Lung (tissue), 11 donors: ENCODE measurements at regions not wholly inside any gene's neighbourhood (a gene's known extent, or its start where the extent isn't known, plus 50 kb on each side); places are given as distances from the start of the nearest gene placed in this dataset.

ENCODE experiments used
- ATAC-seq: fragments of 200-7000 bp; cut with Tn5 transposase; one replicate; pipeline ENCODE4 v1.9.1; 2020; ENCODE audit warnings: moderate number of reproducible peaks; ENCODE audit not compliant: insufficient read depth, low FRiP score
- DNase-seq, 3 donors: peaks; one replicate each; pipeline ENCODE4 v3.0.0-alpha.2; 2013 to 2017
- H3K27ac ChIP-seq, 2 donors: one replicate each; pipeline ENCODE4 v1.5.1; 2013; ENCODE audit warnings: mild to moderate bottlenecking in 2 of 2, moderate library complexity in 2 of 2, control low read depth in 1 of 2, inconsistent platforms in 1 of 2, low read depth in 1 of 2, low read length in 1 of 2
- H3K27me3 ChIP-seq, 3 donors: one replicate each; pipeline ENCODE4 v1.5.1; 2013; ENCODE audit warnings: low read length in 2 of 3; ENCODE audit not compliant: control insufficient read depth in 3 of 3, insufficient read depth in 3 of 3
- H3K36me3 ChIP-seq, 4 donors: one replicate each; pipeline ENCODE4 v1.5.1; 2013; ENCODE audit warnings: low read length in 4 of 4, mild to moderate bottlenecking in 1 of 4, moderate library complexity in 1 of 4; ENCODE audit not compliant: control insufficient read depth in 4 of 4, insufficient read depth in 4 of 4
- H3K4me1 ChIP-seq, 5 donors: one replicate each; pipeline ENCODE4 v1.5.1; 2013; ENCODE audit warnings: low read length in 5 of 5, mild to moderate bottlenecking in 2 of 5, moderate library complexity in 1 of 5; ENCODE audit not compliant: control insufficient read depth in 5 of 5, insufficient read depth in 5 of 5
- H3K4me3 ChIP-seq: one replicate; pipeline ENCODE4 v1.5.1; 2013; ENCODE audit warnings: mild to moderate bottlenecking, control low read depth, moderate library complexity
- H3K9ac ChIP-seq, 2 donors: one replicate each; pipeline ENCODE4 v1.5.1; 2013; ENCODE audit warnings: low read length in 2 of 2, control low read depth in 1 of 2; ENCODE audit not compliant: insufficient read depth in 1 of 2
- H3K9me3 ChIP-seq, 4 donors: one replicate each; pipeline ENCODE4 v1.5.1; 2013; ENCODE audit warnings: low read length in 3 of 4, mild to moderate bottlenecking in 1 of 4, moderate library complexity in 1 of 4; ENCODE audit not compliant: control insufficient read depth in 4 of 4, insufficient read depth in 3 of 4
- WGBS, 2 donors: extraction: QIAGEN DNeasy Blood & Tissue Kit; methylation state at CpG; one replicate each; pipeline ENCODE4 v1.1.7; 2013; 5-methylcytosine and 5-hydroxymethylcytosine counted together
- TF ChIP-seq, protein P1 (sequence below): IDR thresholded peaks from 2 replicates; pipeline ENCODE4 v1.5.1; 2012; ENCODE audit warnings: mild to moderate bottlenecking; ENCODE audit errors: control extremely low read depth, extremely low read depth
- donor health status: control.
- donor health status: control.
- donor health status: Bipolar disorder and iron deficiency.
- donor health status: healthy.
- donor health status: DM: yes; HTN: yes; CAD: no.

DNA sequence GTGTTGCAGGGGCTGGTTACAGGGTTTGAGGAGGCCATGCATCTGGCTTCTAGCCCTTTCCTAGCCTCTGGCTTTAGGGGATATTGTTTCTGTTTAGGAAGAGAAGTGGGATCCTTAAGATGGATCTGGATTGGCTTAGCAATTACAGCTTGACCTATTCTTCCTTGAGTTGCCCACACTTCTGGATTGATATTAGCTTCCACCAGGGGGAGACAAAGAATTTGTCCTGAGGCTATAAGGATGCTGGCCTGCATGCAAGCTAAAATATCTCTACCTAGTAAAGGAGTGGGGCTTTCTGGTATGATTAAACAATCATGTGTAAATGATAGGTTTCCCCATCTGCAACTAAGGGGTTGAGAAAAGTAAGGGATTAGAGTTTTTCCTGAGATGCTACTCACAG is 117.2 kb downstream of the TEX13C start:
- H3K9me3 ChIP-seq, result no peaks in the 10 kb centered on the region
- no peaks in the 10 kb centered on the region for H3K4me1 ChIP-seq
- no peak for ATAC-seq
- H3K4me3 ChIP-seq, result no peak overlapping the region
- H3K27ac ChIP-seq, result no peak overlapping the region
- TF ChIP-seq, protein P1, sequence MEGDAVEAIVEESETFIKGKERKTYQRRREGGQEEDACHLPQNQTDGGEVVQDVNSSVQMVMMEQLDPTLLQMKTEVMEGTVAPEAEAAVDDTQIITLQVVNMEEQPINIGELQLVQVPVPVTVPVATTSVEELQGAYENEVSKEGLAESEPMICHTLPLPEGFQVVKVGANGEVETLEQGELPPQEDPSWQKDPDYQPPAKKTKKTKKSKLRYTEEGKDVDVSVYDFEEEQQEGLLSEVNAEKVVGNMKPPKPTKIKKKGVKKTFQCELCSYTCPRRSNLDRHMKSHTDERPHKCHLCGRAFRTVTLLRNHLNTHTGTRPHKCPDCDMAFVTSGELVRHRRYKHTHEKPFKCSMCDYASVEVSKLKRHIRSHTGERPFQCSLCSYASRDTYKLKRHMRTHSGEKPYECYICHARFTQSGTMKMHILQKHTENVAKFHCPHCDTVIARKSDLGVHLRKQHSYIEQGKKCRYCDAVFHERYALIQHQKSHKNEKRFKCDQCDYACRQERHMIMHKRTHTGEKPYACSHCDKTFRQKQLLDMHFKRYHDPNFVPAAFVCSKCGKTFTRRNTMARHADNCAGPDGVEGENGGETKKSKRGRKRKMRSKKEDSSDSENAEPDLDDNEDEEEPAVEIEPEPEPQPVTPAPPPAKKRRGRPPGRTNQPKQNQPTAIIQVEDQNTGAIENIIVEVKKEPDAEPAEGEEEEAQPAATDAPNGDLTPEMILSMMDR, result peak; percentile 2
- H3K9ac ChIP-seq, result no peak overlapping the region
- no peaks in the 10 kb centered on the region for H3K27me3 ChIP-seq
- no peaks in the 10 kb centered on the region for H3K36me3 ChIP-seq
- peak in 1 of 3 donors; percentile 15 for DNase-seq

DNA sequence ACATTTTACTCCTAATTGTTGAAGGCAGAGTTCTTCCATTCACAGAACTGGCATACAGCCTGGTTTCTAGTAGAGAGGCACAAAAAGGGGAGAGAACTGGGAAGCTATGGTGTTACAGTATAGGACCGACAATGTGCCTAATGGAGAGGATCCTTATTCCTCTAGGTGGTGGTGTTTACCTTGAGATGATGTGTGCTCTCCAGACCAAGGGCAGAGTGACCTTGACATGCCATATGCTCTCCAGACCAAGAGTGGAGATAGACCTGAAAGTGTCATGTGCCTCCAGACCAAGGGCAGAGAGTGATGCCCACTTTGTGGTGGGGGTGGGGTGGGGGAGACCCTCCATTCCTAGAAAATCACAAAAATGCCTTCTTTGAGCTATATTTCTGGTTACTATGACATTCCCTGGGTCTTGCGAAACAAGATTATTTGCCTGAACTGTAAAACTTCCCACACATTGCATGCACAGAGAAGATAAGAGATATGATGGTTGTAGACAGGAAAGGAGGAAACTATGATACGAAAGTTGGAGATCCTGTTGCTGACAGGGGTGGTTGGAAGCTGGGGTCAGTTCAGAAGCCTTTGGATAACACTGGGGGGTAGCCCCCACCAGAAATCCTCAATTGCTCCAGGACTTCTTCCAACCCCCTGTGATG is 119.7 kb downstream of the TEX13C start:
- Histone ChIP-seq H3K27ac (no peak overlapping the region), H3K4me1 (no peaks in the 10 kb centered on the region), H3K9me3 (no peaks in the 10 kb centered on the region), H3K36me3 (no peaks in the 10 kb centered on the region), H3K27me3 (no peaks in the 10 kb centered on the region), H3K9ac (no peak overlapping the region), H3K4me3 (no peak overlapping the region)
- TF ChIP-seq, protein P1, result no peak
- 53 to 63% methylated on average over 3 of the region's 3 CpGs for WGBS, 2 donors
- DNase-seq (no peak), ATAC-seq (no peak)

GRCh38 chrX:125444659-125445058 is 125.0 kb downstream of the TEX13C start:
- H3K4me1 ChIP-seq, result no peaks in the 10 kb centered on the region
- peak in 2 of 3 donors; percentile 0 to 4 for DNase-seq
- H3K27ac ChIP-seq, result no peak overlapping the region
- 62 to 85% methylated on average over 1 of the region's 1 CpG for WGBS, 2 donors
- no peak overlapping the region for H3K4me3 ChIP-seq
- ATAC-seq, result no peak
- TF ChIP-seq, protein P1, result no peak
- H3K36me3 ChIP-seq, result no peaks in the 10 kb centered on the region
- H3K9ac ChIP-seq, result no peak overlapping the region
- H3K9me3 ChIP-seq, result peaks cover 0 to 5% (median 0%) of the 10 kb centered on the region in 4 donors
- no peaks in the 10 kb centered on the region for H3K27me3 ChIP-seq

- no peaks in the 10 kb centered on the region for H3K4me1 ChIP-seq
- TF ChIP-seq, protein P1, result no peak
- no peak overlapping the region for H3K27ac ChIP-seq
- DNase-seq, result no peak
- H3K9me3 ChIP-seq, result no peaks in the 10 kb centered on the region
- no peak overlapping the region for H3K9ac ChIP-seq
- H3K27me3 ChIP-seq, result no peaks in the 10 kb centered on the region
- no peaks in the 10 kb centered on the region for H3K36me3 ChIP-seq
- no peak overlapping the region for H3K4me3 ChIP-seq
- no peak for ATAC-seq
These were observed 155.8 kb downstream of the TEX13C start for GRCh38 chrX:125475482-125475881.
